Iris pigment epithelial cell (primary cell): ENCODE measurements at regions not wholly inside any gene's neighbourhood (a gene's known extent, or its start where the extent isn't known, plus 50 kb on each side); places are given as distances from the start of the nearest gene placed in this dataset.

Experiments
- DNase-seq: peaks from one replicate; pipeline ENCODE4 v3.0.0-alpha.2; 2011; ENCODE audit warnings: low read depth

DNA sequence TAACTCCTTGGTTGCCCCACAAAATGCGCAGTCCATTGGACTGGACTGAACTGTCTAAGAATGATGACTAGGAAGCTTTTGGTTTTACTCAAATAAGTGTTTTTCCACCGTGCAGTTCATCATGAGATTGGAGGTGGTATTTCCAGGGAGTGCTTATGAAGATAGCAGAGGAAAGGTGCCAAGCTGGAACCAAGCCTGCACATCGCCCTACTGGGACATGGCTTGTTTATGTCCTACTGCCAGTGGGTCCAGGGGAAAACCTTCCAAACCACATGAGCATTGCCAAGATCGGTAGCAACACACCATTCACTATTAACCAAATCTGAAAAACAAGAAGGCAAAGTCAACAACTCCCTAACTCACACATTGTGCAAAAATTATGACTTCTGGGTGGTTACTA lies 54.7 kb upstream of the DSCAM start:
- no peak for DNase-seq

DNA sequence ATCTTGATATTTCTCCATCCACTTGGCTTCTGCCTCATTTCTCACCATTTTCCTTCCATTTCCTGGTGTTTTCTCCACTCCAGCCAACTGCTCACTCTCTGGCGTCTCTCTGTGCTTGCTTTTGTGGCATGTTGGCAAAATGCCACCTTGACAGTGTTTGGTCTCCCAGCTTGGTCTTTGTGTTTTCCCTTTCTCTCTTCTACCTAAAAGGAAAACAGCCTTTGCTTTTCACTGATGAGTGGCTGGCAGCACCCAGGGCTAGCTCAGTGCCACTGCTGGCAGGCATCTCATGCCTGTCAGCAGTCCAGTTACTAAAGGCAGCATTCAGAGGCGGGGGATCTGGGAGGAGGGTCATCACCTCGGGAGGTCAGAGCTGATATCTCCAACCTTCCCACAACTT lies 55.3 kb upstream of the DSCAM start:
- DNase-seq: no peak

DNA sequence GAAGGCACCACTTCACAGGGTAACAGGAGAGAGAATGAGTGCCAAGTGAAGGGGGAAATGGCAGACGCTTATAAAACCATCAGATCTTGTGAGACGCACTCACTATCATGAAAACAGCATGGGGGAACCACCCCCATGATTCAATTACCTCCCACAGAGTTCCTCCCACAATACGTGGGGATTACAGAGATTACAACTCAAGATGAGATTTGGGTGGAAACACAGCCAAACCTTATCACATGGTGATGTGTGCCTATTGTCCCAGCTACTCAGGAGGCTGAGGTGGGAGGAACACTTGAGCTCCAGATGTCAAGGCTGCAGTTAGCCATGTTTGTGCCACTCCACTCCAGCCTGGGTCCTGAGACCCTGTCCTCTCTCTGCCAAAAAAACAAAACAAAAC lies 56.0 kb upstream of the DSCAM start:
- no peak for DNase-seq

DNA sequence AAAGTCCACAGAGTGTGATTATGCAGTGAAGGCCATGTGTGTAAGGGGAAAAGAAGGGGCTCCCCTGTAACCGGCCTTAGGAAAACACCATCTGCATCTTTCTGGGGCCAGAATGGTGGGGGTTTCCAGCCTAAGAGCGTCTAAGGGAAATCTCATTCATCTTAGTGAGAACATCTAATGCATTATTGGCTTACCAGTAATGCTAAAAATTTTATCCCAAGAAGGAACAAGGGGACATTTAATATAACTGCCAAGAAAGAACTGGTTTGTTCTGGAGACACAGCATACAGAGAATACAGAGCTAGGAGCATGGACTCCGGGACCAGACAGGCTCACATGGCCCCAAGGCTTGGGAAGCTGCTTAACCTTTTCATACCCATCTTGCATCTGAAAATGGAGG lies 58.3 kb upstream of the DSCAM start:
- DNase-seq: no peak

DNA sequence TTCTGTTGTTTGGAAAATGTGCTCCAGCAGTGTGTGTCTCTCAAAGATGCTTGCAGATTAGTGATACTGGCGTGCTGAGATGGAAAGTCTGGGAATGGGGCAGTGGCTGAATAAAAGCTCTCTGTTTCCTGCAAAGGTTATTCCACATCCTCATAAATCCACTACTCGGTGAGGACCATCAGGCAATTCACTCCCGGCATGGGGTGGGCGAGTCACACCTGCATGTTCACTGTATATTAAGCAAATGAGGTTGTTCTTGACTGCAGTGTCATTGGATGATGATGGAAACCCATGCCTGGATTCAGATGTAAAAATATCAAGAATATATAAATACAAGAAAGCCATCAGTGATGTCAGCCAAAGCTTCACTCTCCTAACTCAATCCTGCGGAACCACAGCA lies 65.4 kb upstream of the DSCAM start:
- DNase-seq: no peak

DNA sequence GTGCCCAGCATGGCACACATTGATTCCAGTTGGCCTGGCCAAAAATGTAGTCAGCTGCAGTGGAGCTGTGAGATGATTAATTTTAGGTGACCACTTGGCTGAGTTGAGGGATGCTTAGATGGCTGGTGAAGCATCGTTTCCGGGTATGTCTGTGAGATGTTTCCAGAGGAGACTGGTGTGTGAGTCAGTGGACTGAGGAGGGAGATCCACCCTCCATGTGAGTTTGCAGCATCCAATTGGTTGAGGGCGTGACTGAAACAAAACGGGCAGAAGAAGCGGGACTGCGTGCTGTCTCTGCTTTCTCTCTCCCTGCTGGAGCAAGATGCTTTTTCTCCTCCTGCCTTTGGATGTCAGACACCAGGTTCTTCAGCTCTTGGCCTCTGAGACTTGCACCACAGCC lies 68.2 kb upstream of the DSCAM start:
- no peak for DNase-seq

DNA sequence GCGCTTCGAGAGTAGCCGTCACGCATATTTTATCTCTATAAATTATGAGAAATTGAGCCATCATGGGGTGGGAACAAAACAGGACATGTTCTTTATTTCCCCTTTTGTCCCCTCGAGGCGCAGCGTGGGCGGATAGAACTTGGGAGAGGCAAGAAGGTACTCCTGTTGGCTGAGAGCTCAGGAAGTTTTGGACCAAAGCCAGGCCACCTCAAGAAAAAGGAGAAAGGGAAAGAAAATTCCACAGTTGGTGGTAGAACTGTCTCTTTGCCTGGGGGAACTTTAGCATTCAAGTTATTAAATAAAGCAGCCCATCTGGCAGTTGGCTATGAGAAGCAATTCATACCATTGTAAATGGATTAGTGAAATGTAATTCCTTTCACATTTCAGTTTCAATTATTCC lies 76.4 kb upstream of the DSCAM start:
- DNase-seq: no peak

DNA sequence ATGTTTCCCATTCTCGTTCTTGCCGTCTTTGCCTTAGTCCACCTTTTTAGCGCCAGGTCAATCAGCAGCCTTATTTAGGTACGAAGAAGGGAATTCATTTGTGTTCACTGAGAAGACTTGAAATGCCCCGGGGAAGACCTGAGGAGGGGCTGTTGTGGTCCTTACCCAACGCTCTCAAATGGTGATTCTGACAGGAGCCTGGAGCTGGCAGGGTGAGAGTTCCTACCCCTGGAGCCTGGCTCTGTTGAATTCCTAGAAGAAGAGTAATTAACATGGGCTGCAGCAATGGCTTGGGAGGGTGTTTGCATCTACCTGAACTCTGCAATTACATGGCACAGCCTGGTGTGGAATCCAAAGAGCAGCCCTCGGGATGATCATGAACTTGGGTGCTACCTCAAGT lies 76.9 kb upstream of the DSCAM start:
- no peak for DNase-seq

DNA sequence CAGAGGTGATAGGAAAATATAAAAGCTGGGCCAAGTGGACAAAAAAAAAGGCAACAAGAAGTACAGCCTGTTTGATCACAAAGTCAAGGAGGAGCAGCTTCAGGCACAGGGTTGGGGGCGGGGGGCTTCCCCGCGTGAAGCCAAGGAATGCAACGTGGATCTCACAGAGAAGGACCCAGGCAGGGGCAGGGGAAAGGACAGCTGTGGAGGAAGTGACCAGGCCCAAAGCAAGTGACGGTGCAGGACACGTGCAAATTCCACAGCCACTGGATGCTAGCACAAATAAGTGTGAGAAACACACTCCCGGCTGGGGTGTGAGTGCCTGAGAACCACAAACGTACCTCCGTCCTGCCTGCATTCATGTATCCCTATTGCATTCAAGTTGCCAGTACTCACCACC lies 77.7 kb upstream of the DSCAM start:
- DNase-seq: no peak

DNA sequence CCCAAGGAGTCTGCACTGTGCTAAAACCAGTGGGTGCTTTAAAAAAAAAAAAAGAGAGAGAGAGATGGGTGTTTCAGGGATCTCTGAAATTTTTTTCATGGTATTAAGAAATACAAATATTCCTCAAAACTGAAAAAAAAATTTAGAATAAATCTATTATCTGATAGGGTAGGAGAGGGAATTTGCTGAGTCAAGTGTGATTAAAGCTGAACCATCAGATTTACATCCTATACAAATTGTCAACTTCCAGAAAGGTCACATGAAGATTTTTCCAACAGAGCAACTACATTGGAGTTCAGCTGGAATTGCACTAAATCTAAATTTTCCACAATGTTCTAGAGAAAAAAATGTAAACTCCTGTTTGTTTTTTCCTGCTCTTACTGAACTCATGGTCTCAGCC lies 79.3 kb upstream of the DSCAM start:
- DNase-seq: no peak

DNA sequence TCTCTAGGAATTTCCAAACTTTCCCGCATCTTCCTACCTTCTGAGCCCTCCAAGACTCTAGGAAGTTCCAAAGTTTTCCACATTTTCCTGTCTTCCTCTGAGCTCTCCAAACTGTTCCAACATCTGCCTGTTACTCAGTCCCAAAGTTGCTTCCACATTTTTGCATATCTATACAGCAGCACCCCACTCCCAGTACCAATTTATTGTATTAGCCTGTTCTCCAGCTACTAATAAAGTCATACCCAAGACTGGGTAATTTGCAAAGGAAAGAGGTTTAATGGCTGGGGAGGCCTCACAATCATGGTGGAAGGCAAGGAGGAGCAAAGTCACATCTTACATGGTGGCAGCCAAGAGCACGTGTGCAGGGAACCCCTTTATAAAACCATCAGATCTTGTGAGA lies 82.9 kb upstream of the DSCAM start:
- DNase-seq: no peak

DNA sequence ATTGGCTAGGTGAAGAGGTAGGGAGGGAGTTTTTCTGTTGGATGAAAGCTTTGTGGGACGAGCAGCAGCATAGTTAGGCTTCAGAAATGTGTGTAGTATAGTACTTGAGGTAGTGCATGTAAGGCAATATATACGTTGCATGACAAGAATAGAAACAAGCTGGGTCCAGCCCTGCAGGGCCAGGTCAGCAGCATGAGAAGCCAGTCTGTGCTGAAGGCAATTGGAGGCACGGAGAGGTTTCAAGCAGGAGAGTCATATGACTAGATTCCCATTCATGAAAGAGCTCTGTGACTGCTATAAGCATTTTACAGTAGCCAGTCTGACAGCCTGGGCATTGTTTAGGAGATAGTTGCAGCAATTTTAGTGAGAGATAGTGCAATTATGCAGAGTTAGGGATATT lies 84.2 kb upstream of the DSCAM start:
- no peak for DNase-seq

DNA sequence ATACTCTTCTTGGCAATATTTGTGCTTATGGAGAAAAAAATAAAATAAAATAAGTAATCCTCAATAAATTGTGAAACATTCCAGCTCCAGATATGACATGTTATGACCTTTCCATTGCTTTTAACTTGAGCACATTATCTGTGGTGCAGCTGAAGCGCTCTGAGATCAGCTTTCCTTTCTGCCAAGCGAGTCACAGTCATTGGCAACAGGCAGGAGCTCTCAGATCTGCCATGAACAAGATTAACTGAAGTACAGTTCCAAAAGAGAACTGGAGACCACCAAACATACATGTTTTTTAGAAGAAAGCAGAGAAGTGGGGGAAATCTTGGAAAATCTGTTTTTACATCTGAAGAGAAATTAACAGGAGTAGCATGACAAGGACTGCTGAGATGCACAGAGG lies 89.2 kb upstream of the DSCAM start:
- no peak for DNase-seq

DNA sequence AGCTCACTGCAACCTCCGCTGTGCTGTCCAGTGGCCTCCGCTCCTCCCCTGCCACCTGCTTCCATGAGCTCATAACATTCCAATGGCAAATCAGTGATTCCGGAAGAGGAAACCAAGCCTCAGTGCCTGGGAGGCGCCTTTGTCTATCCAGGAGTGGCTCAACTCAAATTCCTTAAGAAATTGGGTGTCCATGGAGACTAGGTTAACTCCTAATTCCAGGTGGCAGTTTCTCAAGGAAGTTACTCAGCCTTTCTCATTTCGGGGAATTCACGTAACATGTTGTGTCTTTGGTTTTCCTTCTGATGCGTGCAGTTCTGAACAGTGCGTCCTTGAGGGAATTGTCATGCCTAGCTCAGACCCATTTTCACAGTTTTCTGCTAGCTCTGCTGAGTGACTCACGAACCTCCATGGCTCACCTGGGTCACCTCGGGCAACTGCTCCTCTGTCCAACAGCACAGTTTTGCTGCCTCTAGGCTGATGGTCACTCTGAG lies 89.9 kb upstream of the DSCAM start:
- no peak for DNase-seq

DNA sequence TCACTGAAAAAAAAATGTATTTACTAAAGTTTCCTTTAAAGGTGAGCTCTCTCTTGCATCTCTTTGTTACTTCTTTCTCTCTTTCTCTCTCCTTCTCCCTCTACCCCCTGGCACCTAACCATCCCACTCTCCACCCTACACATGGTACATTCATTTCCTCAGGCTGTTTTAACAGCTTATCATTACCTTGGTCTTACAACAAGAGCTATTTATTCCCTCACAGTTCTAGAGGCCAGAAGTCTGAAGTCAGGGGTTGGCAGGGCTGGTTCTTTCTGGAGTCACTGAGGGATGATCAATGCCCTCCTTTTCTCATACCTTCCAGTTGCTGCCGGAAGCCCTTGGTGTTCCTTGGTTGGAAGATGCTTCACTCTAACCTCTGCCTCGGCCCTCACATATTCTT lies 91.1 kb upstream of the DSCAM start:
- DNase-seq: no peak

DNA sequence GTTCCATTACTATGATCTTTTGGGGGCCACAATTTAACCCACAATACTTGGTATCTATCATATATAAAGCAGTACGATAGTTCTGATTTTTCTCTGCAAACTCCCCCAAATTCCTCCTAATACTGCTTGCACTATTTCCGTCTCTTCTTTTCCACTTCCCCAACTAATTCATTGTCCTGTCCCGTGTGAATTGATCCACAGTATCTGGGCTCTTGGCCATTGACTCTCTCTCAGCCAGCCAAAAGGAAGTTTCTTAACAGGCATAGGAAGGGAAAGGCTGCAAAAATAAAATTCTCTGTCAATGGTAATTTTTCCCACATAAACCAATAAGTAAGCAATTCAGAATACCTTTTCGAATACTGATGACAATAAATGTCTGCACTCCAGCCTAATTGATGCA lies 91.7 kb upstream of the DSCAM start:
- DNase-seq: no peak

DNA sequence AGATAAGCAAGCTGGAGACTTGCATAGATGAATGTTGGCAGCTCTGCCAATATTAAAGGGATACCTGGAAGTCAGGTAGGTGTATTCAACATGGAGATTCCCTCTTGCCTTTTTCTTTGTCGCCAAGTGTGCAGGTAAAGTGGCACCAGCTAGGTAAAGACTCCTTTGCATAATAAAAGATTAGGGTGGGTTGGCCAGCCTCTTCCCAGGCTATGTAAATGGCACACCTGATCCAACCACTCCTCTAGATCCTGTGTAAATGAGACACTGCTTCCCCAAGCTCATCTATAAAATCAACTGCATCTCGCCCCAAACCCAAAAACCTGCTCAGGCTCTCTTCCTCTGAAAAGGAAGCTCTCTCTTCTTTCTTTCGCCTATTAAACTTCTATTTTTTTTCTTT lies 100.8 kb upstream of the DSCAM start:
- DNase-seq: no peak

DNA sequence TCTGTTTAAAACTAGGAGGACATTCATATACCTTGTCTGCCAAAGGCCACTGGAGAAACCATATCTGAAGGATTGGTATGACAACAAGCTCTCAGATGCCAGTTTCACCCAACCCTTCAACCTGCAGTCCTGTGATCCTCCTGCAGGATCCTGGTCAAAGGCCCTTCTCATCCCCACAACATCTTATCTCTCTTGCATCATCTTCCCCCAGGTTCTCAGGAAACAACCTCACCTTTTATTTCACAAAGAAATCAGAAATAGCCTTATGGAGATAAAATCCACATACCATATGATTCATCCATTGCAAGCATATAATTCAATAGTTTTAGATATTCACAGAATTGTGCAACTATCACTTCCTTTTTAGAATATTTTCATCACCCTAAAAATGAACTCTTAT lies 104.0 kb upstream of the DSCAM start:
- DNase-seq: no peak

DNA sequence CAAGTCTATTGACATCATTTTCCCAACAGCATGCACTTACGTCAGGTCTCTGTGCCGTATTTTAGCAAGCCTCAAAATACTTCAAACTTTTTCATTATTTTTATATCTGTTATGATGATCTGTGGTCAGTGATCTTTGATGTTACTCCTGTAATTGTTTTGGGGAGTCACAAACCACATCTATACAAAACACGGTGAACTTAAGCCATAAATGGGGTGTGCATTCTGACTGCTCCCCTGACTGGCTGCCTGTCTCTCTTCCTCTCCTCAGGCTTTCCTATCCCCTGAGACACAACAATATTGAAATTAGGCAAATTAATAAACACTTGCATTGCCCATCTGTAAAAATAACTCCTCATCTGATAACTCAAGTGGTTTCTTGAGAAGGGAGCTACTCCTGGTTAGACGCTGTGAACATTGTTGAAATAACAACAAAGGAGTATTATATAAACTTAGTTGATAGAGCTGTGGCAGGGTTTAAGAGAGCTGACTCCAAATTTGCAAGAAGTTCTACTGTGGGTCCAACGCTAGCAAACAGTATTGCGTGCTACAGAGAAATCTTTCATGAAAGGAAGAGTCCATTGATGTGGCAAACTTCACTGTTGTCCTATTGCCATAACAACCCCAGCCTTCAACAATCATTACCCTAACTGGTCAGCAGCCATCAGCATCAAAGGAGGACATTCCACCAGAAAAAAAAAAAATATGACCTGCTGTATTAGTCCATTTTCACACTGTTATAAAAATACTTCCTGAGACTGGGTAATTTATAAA lies 105.8 kb upstream of the DSCAM start:
- DNase-seq: no peak

DNA sequence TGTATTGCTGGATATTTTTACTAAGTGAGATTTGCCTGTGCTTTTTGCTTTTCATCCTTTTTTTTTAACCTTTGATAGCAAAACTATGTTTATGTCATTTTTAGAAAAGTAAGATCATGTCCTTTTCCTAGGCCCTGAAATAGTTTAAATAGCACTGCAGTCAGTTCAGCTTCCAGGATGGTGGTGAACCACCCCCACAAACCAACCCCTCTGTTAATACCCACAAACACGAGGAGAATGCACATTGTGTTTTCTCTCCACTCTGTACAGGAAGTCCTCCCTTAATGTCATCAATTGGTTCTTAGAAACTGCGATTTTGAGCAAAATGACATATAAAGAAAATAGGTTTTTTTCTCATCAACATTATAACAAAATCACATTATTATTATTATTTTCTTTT lies 117.7 kb upstream of the DSCAM start:
- DNase-seq: no peak

DNA sequence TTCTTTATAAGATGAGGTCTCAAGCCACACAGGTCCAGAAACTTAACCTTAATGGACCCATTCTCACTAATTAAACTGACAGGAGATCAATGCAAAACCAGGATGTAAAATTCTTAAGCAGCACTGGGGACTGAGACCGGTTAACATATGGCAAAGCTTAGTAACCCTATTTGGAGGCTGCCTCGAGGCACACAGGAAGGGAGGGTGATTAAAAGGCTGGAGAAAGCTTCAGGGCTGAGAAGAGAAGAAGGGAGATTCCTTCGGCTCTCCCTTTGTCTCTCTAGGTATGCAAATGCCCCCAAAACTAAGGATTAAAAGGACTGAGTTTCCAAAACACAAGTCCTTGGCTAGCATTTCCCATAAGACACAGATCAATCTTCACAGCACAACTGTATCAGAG lies 120.8 kb upstream of the DSCAM start:
- DNase-seq: no peak

DNA sequence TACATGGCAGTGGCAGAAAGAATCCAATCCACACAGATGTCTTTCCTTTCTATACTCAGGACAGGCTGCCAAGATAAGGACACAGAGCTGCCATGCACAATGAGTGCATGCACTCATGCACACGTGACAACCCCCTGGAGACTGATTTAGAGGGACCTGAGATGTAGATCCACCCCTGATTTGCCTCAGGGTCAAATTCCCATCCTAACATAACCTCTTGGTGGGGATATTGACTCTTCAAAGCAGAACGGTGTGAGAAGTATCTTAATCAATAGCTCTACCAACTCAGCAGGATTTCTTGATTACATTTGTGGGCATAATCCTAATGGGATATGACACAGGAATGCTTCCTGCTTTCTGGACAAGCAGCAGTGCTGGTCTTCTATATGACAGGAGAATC lies 125.2 kb upstream of the DSCAM start:
- no peak for DNase-seq

DNA sequence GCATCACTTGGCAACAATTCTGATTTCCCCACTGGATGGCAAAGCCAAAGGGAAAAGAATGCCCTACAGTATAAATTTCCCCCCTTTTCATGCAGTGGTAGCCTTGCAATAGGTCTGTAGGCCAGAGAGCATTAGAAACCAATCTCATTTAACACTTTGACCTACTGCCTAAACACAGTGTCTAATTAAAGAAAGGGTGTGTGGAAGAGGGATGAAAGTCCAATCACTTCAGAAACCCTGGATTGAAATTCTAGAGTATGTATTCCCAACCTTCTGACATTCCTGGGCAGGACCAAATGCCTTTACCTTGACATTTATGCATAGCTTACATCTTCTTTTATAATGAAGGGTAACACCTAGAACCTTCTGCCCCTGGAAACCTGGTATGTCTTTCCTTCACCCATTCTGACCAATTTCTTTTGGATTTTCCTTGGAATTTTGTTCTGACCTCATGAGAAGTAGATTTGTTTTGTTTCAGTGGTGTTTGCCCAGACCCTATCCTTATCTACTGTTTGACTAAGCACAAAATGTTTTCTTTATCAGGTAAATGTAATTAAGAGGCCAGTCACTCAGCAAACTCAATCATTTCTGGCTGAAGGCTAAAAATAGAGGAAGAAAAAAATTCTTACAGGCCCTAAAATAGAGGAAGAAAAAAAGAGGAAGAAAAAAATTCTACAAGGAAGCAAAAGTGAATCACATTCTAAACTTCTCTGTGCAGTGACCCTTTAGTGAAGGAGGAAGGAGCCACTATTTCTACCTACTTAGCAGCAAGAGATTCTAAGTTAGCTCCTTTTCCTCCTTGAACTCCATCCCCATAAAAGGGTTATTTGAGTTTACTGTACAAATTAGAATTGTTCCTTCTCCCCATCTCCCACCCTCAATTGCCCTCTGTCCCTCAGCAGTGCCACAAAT lies 129.5 kb upstream of the DSCAM start:
- DNase-seq: no peak

DNA sequence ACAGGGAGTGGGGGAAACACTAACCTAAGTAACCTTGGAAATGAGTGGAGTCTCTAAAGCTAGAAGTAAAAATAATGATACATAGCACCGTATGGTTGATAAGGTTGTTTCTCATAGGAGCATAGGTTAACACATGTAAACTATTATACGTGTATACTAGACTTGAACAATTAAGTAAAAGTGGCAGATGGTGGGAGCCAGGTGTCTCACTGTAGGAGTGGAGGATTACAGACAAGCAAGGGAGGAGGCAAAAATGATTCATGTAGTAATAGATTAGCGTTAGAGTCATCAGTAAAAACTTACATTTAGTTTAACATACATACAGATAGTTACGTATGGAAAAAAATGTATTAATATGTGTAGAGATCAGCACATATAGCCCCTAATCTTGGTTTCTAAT lies 138.4 kb upstream of the DSCAM start:
- DNase-seq: no peak
